ENCODE measurements at regions not wholly inside any gene's neighbourhood (a gene's known extent, or its start where the extent isn't known, plus 50 kb on each side); places are given as distances from the start of the nearest gene placed in this dataset.

DNA sequence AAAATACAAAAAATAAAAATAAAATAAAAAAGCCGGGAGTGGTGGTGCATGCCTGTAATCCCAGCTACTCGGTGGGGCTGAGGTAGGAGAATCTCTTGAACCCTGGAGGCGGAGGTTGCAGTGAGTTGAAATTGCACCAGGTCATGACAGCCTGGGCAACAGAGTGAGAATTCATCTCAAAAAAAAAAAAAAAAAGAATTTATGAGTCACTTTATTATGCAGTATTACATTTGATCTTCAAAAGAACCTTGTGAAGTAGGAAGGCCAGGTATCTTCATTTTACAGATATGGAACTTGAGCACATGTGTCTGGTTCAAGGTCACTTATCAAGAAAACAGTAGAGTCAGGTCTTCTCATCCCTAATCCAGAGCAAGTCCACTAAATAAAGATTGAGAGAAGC lies 459.4 kb upstream of the HNRNPA3 start:
- no peak for DNase-seq (ENCODE audit: low read depth in 2 of 3, low spot score in 1 of 3)

DNA sequence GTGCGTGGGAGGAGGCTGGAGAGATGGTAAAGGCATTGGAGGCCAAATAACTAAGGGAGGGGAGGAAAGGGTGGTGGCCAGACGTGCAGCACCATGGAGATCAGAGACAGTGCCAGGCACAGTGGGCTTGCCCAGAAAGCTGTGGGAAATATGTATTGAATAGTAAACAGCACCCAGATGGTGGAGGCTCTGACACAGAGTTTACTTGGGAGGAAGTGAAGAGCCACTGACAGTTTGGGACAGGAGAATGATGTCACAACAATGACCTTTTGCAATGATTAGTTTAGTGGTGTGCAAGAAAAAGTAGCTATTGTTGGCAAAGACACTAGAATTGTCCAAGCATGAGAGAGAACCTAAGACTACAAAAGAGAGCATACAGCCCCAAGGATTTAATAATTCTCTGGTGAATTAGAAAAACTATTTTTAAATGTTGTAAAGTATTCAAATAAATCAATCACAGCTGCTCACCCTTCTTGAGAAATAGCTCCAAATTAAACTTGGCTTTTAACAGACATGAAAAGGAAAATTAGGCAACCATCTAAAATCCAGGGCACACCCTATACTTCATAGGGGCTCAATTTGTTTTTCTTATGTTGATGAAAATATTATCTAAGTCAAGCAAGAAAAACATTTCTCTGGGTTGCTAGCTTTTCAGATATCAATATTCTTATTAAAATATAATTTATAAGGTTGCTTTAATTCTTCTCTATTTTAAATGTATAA lies 458.7 kb upstream of the HNRNPA3 start:
- DNase-seq (ENCODE audit: low read depth in 2 of 3, low spot score in 1 of 3): no peak

DNA sequence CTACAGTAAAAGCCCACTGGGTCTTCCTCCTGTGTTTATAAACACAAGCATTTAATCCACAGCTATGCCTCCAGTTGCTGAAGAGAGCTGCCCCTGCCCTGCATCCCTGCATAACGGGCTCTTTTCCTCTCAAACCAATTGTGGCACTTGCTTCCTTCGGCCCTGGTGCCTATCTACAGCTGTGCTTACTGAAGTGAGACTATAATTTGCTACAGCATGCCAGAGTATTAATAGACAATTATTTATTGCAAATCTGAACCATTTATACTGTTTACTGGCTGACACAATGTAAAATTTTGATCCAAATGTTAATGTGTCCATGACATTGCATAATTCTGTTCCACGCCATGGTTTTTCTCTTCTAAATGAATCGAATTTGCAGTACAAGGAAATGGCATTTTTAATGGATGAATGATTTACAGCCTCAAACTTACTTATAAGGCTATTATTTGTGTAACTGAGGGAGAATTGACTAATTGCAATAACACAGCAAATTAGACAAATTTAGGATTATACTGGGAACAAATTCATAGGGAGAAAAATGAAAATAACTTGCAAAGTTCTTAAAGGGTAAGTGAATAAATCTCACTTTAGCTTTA lies 457.0 kb upstream of the HNRNPA3 start:
- DNase-seq (ENCODE audit: low read depth in 2 of 3, low spot score in 1 of 3): no peak

DNA sequence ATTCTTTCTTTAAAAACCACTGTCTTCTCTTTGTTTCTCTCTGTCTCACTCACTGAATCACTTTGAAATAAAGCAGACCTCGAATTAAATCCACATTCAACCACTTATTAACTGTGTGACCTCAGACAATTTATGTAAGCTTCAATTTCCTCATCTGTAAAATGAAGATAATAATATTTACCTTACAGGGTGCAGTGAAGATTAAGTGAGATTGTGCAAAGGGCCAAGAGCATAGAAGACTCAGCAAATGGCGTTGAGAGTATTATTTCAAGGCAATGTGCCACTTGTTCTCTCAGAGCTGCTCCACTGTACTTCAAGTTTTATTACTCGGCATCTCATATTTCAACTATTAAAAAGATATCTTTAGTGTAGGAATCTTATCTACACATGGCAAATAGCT lies 454.2 kb upstream of the HNRNPA3 start:
- no peak for DNase-seq (ENCODE audit: low read depth in 2 of 3, low spot score in 1 of 3)

DNA sequence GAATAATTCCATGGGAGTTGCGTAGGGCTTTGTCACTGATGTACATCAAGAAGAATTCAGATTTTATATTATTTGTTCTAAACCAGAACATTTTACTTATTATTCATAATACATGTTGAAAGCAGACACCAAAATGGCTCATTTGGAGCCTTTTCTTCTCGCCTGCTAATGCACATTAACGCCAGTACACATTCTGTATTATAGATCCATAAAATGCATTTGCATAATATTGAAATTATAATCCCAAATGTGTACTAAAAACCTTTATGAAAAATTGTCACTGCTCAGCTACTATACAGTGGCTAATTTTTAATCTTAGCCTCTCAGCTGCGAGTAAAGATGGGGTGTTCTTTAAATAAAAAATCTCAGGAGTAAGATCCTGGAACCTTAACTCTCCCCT lies 452.2 kb upstream of the HNRNPA3 start:
- DNase-seq (ENCODE audit: low read depth in 2 of 3, low spot score in 1 of 3): no peak

DNA sequence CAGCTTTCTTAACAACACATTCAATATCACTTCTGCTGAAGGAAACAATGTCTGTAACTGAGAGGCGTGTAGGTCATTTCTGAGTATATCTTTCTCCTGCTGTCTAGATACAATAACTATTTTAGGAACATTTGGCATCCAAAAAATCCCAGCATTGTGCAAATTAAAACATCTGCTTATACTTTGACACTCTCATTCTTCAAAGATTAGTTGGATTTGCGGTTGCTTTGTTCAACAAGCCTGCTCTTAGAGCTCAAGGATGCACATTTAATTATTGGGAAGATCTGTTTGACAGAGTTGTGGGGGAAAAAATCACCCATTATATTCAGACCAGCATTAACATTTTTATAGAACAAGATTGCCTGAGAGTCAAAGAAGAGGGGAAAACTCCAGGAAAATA lies 449.5 kb upstream of the HNRNPA3 start:
- DNase-seq (ENCODE audit: low read depth in 2 of 3, low spot score in 1 of 3): no peak

DNA sequence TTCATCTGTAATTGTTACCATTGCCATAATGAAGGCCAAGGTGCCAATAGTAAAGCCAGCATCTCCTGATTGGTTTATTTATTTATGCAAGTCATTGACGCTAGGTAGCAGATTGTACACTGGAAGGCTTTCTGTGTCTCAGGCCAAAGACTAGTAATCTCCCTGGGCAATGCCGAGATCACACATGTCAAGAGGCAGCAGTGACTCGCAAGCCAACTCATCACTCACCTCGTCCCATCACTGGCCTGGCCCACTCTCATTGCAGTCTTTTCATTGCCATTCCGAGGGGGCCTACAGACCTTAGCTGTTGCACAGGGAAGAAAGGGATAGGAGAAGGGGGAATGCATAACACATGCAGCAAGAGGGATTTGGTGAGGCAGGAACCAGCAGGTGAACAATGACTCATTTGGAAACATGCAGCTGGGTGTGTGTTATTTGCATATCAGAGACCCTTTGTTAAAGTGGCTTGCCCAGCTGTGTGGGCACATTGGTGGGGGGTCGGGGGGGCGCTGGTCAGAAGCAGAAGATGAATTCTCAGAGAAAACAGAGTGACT lies 448.7 kb upstream of the HNRNPA3 start:
- DNase-seq (ENCODE audit: low read depth in 2 of 3, low spot score in 1 of 3): no peak

DNA sequence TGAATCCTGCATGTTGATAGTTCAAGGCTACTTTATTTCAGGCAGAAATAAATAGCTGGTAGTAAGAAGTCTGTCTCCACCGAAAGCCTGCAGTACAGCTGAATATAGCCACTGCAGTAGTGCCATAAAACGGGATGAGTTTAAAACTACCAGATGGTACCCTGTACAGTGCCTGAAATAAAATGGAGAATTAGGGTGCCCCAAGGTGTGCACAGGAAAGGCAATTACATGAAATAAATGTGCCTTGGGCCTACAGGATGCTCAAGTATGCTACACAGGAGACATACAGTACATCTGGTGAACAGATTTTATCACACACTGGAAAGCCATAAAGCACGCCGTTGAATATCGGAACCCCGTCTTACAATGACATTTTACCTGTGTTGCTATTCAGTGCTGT lies 447.7 kb upstream of the HNRNPA3 start:
- DNase-seq (ENCODE audit: low read depth in 2 of 3, low spot score in 1 of 3): no peak

DNA sequence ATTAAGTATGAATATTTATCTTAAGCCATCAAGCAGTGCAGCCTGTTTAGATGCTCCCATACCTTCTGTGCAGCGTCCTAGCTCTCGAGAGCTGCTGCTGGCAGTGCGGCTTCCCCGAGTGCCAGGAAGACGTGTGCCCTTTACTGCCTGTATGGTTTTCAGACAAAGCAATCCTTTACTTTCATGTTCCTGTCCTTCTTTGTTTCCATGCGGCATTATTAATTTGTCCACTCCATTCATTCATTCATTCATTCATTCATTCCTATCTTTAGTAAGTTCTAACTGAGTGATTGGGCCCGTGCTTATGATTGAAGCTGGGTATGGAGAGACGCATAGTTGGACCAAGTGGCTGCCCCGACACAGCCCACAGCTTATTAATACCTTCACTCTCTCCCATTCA lies 446.6 kb upstream of the HNRNPA3 start:
- no peak for DNase-seq (ENCODE audit: low read depth in 2 of 3, low spot score in 1 of 3)

DNA sequence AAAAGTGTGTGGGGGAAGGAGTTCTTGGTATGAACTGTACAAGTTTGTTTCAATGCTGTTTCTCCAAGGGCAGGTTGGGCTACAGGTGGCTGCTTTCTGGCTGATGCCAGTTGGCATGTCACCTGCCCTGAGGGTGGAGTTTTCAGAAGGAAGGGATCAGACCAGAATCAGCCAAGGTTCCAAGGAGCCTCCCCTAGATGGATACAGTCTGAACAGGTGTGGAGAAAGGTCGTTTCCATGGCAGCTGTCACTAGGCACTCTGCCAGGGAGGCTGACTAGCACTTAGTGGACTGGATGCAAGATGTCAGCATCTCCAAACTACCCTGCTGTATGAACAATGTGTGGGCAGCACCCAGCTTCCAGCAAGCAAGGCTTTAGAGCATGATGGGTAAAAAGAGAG lies 444.4 kb upstream of the HNRNPA3 start:
- DNase-seq (ENCODE audit: low read depth in 2 of 3, low spot score in 1 of 3): no peak

DNA sequence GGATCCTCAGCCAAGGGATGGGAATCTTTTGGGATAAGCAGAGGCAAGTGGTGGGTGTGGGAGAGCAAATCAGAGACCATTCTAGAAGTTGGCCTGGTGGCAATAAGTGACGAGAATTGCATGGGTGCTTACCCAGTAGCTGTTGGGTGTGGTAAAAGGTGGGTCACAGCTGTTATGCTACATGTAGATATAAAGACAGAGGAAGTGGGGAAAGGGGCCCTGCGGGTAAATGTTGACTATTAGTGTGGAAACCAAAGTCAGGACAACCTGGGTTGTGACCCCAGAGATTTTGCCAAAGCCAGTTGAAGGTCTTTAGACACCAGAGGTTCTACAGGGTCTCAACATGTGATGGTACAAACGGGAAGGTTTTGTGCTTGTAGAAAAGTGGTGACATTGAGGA lies 443.6 kb upstream of the HNRNPA3 start:
- no peak for DNase-seq (ENCODE audit: low read depth in 2 of 3, low spot score in 1 of 3)

DNA sequence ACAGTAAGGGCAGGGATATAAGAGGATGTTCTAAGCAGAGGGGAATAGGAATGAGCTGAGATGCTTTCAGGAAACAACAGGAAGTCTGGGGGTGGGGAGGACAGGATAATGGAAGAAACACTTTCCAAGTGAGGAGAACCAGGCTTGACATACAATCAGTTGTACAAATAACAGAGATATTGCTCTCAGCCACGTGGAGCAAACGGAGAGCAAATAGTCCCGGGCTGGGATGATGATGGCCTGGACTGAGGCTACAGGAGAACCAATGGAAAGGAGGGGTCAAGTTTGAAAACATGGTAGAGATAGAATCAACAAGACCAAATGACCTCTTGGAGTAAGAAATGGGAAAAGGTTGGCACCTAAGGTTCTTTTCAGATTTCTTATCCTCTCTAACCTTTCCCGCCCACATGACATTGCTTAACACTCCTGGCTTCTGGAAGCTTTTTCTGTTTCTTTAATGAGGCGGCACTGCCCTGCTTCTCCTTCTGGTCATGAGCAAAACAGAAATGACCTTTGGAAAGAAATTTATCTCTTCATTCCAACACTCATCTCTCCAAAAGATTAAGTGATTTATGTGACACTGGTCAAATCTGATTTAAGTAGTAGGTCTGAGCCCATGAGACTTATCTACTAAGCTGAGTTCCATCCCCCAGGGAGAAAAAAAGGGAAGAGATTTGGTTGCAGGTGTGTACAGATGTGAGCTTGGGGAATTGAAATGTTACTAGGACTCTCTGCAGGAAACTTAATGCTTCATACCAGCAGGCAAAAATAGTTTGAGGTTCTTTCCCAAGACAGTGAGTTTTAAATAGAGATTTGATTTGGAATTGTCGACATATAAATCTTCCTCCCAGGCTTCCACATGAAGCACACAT lies 442.9 kb upstream of the HNRNPA3 start:
- no peak for DNase-seq (ENCODE audit: low read depth in 2 of 3, low spot score in 1 of 3)

DNA sequence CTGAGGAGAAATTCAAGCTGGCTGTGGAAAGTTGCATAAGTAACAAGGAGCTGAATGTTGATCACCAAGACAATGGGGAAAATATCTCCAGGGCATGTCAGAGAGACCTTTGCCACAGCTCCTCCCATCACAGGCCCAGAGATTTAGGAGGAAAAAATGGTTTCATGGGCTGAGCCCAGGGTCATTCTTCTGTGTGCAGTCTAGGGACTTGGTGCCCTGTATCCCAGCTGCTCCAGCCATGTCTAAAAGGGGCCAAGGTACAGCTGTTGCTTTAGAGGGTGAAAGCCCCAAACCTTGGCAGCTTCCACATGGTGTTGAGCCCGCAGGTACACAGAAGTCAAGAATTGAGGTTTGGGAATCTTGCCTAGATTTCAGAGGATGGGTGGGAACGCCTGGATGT lies 439.8 kb upstream of the HNRNPA3 start:
- DNase-seq (ENCODE audit: low read depth in 2 of 3, low spot score in 1 of 3): no peak

DNA sequence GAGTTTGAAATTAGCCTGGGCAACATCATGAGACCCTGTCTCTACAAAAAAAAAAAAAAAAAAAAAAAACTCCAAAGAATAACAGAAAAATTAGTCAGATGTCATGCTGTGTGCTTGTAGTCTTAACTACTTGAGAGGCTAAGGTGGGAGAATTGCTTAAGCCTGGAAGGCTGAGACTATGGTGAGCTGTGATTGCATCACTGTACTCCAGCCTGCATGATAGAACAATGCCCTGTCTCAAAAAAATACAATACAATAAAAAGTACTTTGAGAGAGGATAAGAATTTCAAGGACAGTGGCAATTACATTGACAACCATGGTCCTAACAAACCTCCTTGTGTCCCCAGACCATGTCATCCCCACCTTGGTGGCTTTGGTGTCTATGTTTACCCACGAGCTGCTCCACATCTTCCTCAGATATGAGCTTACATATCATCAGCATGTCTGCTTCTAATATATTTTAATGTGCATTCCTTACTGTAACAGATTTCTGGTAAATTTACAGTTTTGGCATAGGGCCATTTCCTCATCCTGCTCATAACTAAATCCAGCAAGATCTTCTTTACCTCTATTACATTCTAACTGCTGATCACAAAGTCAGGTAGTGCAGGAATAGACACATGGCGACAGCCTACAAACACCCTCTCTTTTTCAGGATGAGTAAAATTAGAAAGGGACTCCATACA lies 437.7 kb upstream of the HNRNPA3 start:
- DNase-seq (ENCODE audit: low read depth in 2 of 3, low spot score in 1 of 3): no peak

DNA sequence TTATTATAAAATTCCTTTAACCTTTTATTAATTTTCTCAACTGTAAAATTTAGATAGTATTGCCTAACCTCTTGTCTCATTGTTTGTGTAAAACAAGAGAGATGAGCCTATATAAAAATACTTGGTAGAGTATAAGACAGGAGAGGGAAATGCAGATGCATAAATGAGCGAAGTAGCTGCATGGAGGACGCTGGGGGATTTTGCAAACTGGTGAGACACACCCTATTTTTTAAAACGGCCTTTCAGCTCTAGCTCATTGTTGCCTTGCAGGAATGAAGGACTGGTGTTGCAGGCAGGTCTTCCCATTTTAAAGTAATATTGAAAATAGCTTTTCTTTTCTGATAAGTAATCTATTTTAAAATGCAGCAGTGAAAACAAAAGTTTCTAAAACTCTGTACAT lies 435.3 kb upstream of the HNRNPA3 start:
- no peak for DNase-seq (ENCODE audit: low read depth in 2 of 3, low spot score in 1 of 3)

DNA sequence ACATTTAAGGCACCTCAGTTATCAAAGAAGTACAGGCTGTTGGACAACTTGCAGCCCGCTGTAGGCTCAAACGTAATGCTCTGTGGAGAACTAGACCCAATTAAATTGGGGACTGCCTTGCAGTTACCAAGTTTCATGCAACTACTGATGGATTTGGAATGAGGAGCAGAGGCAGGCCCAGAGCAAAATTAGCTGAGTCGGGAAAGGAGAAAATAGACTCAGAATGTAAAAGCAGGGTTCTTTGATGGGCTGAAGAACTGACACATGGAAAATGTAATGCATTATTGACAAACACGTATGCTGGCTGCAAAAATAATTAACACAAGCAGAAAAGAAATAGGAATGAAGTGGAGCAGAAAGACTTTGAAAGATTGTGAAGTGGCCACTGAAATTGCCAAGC lies 432.7 kb upstream of the HNRNPA3 start:
- DNase-seq (ENCODE audit: low read depth in 2 of 3, low spot score in 1 of 3): no peak

DNA sequence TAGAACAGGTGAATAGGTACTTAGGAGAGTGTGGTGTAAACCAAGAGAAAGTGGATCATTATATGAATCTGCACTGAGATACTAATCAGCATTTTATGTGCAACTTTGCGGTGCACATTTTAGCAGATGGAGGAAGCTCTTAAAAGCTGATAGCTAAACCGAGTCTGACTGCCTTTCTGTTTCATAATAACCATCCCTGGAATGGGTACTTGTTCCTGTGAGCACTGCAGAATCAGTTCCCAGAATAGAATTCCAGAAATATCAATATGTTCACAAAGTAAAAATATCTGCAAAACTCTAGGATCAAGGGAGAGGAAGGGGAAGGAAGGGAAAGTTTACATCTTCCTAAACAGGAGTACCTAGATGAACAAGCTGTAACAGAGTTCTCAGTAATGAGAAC lies 432.2 kb upstream of the HNRNPA3 start:
- no peak for DNase-seq (ENCODE audit: low read depth in 2 of 3, low spot score in 1 of 3)

DNA sequence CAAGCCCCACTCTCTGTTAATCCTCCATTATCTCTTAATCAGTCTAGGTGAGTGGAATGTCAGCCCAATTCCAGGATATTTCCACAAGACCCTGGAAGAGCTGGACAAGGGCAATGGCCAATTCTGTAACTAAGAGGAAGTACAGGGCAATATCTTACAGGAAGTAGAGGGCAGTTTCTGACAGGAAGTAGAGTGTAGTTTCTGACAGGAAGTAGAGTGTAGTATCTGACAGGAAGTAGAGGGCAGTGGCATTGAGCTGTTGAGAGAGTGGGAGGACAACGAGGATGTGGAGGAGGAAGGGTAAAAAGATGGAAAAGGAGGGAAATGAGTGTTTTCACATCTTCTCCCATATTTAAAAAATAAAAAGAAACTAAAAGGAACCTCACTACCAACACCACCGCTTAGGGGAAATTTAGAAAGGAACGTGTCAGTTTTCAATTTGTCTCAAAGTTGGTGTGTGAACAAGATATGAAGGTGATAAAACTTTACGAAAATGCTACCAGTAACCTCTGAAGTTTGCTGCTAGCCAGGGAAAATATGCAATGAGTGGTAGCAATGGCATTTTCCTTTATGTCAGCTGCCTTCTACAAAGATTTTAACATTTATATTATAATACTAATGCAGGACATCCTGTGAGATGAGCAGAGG lies 430.9 kb upstream of the HNRNPA3 start:
- DNase-seq (ENCODE audit: low read depth in 2 of 3, low spot score in 1 of 3): no peak

DNA sequence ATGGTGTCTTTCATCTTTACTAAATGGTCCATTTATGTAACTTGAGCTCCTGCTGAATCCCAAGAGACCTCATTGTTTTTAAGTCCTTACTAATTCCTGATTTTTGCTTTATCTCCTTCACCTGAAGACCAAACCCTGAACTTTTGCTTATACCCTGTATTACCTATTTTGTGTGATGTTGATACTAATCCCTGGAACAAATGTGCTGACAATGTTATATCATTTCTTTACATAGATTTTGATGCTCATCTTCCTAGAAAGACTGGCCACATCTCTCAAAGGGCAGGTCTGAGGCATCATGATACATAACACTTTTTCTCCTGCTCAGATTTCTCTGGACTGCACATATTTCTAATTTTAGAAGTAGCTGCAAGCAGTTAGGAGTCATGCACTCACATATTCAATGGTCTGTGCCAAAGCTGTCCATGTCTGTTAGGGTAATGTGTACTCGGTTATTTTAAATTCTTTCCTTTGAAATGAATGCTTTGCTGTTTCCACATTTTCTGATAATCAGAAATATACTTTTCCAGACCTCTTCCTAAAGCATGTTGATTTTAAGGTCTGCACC lies 427.9 kb upstream of the HNRNPA3 start:
- DNase-seq (ENCODE audit: low read depth in 2 of 3, low spot score in 1 of 3): no peak

DNA sequence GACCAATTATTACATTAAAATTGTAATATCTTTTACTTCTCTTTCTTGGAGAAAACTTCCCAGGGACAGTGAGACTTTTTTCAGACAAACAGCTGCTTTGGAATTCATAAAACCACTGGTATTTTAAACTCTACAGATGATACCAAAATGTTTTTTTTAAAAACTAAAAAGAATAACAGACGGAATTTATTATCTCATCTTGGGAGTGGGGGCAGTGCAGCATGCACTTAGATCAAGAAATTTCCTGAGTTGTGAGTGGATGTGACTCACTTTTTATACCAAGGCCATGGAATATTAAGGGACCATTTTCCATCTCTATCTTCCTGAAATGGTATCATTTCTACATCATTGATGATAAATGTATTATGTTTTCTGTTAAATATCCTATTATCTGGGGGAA lies 422.8 kb upstream of the HNRNPA3 start:
- no peak for DNase-seq (ENCODE audit: low read depth in 2 of 3, low spot score in 1 of 3)

DNA sequence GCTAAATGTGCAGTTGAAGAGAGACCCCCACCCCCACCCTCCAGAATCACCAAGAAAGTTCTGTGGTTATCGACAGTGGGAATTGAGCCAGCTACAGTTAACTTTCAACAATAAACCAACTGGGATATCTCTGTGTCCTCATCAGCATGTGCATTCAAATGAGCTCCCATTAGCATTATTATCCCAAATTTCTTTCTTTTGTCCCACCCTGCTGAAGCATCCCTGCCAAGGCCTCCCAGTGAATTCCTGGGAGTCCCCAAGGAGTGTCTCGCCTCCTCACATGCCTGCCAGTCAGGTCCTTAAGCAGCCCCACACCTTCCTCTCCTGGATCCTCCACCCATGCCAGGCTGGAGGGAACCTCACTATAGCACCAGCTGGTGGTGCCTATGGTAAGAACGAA lies 422.1 kb upstream of the HNRNPA3 start:
- DNase-seq (ENCODE audit: low read depth in 2 of 3, low spot score in 1 of 3): no peak
